ENCODE measurements at regions not wholly inside any gene's neighbourhood (a gene's known extent, or its start where the extent isn't known, plus 50 kb on each side); places are given as distances from the start of the nearest gene placed in this dataset.

GRCh38 chr1:90784186-90784847, 67.2 kb upstream of the BARHL2 start:
- no peak for TF ChIP-seq GABPA (IDR thresholded peaks at IDR 0.05; ENCODE audit: low read depth)
- TF ChIP-seq ASH2L (IDR thresholded peaks at IDR 0.05; ENCODE audit: borderline replicate concordance, low read depth), result no peak
